Karpas-422 (cell line): ENCODE measurements at regions not wholly inside any gene's neighbourhood (a gene's known extent, or its start where the extent isn't known, plus 50 kb on each side); places are given as distances from the start of the nearest gene placed in this dataset.

Experiments used
- DNase-seq: peaks from one replicate; pipeline ENCODE4 v3.0.0-alpha.2; 2015
- H2AFZ ChIP-seq: fragments of 200-600 bp; sonication (generic); 2 replicates; pipeline ENCODE4 v1.6.1; 2014; ENCODE audit warnings: antibody characterized with exemption, low read length, mixed read lengths
- H3K27ac ChIP-seq: fragments of 200-600 bp; sonication (generic); 2 replicates; pipeline ENCODE4 v1.5.1; 2014; ENCODE audit warnings: mild to moderate bottlenecking, low read length, moderate library complexity
- H3K27me3 ChIP-seq: fragments of 200-600 bp; sonication (generic); 2 replicates; pipeline ENCODE4 v1.6.1; 2014; ENCODE audit warnings: low read length, mixed read lengths
- H3K36me3 ChIP-seq: fragments of 200-600 bp; sonication (generic); 2 replicates; pipeline ENCODE4 v1.6.1; 2014; ENCODE audit warnings: low read length, mixed read lengths; ENCODE audit not compliant: insufficient read depth
- H3K4me1 ChIP-seq: fragments of 200-600 bp; sonication (generic); 2 replicates; pipeline ENCODE4 v1.6.1; 2014; ENCODE audit warnings: mild to moderate bottlenecking, low read length, mixed read lengths
- H3K4me2 ChIP-seq: fragments of 200-600 bp; sonication (generic); 2 replicates; pipeline ENCODE4 v1.6.1; 2014; ENCODE audit warnings: low read length, low read depth, mild to moderate bottlenecking; ENCODE audit not compliant: poor library complexity, severe bottlenecking
- H3K4me3 ChIP-seq: fragments of 200-600 bp; sonication (generic); 2 replicates; pipeline ENCODE4 v1.5.1; 2014; ENCODE audit warnings: mild to moderate bottlenecking, antibody characterized with exemption, low read length, mixed read lengths
- H3K79me2 ChIP-seq: fragments of 200-600 bp; sonication (generic); 2 replicates; pipeline ENCODE4 v1.6.1; 2014; ENCODE audit warnings: mild to moderate bottlenecking, low read length, mixed read lengths
- H3K9ac ChIP-seq: fragments of 200-600 bp; sonication (generic); 2 replicates; pipeline ENCODE4 v1.6.0; 2014; ENCODE audit warnings: low read length
- H3K9me2 ChIP-seq: fragments of 200-600 bp; sonication (generic), shearing (Covaris generic); replicated peaks from 2 replicates; pipeline ENCODE4 v1.6.0; 2014; ENCODE audit warnings: mild to moderate bottlenecking, low read length, moderate library complexity; ENCODE audit not compliant: insufficient read depth
- H3K9me3 ChIP-seq: fragments of 300-700, 200-600 bp; sonication (generic); 2 replicates; pipeline ENCODE4 v1.6.1; 2014; ENCODE audit warnings: low read length, mixed read lengths
- H4K20me1 ChIP-seq: fragments of 200-600 bp; sonication (generic); 2 replicates; pipeline ENCODE4 v1.6.1; 2014; ENCODE audit warnings: mild to moderate bottlenecking, antibody characterized with exemption, low read length, low read depth; ENCODE audit not compliant: insufficient read depth

- Histone ChIP-seq H3K9me2 (no peaks in the 10 kb centered on the region), H3K4me2 (no peak overlapping the region), H3K9me3 (no peaks in the 10 kb centered on the region), H3K4me3 (no peak overlapping the region), H3K36me3 (no peaks in the 10 kb centered on the region), H3K4me1 (no peaks in the 10 kb centered on the region), H3K27me3 (no peaks in the 10 kb centered on the region), H3K27ac (no peak overlapping the region), H4K20me1 (no peaks in the 10 kb centered on the region), H3K9ac (no peak overlapping the region), H3K79me2 (no peaks in the 10 kb centered on the region), H2AFZ (no peak overlapping the region)
- no peak for DNase-seq
Measured at GRCh38 chr17:74107107-74107506, 96.4 kb upstream of the RPL38 start.

GRCh38 chr17:74108126-74108705 lies 95.3 kb upstream of the RPL38 start:
- Histone ChIP-seq H3K27ac (no peak overlapping the region), H3K9me2 (no peaks in the 10 kb centered on the region), H3K4me2 (no peak overlapping the region), H3K79me2 (no peaks in the 10 kb centered on the region), H2AFZ (no peak overlapping the region), H3K9me3 (no peaks in the 10 kb centered on the region), H3K9ac (no peak overlapping the region), H3K36me3 (no peaks in the 10 kb centered on the region), H3K4me1 (no peaks in the 10 kb centered on the region), H3K4me3 (no peak overlapping the region), H3K27me3 (no peaks in the 10 kb centered on the region), H4K20me1 (no peaks in the 10 kb centered on the region)
- no peak for DNase-seq

GRCh38 chr17:74110467-74110866 lies 93.0 kb upstream of the RPL38 start:
- no peak overlapping the region for H2AFZ ChIP-seq
- H3K4me1 ChIP-seq, result no peaks in the 10 kb centered on the region
- H3K9ac ChIP-seq, result no peak overlapping the region
- no peaks in the 10 kb centered on the region for H3K9me2 ChIP-seq
- no peaks in the 10 kb centered on the region for H3K27me3 ChIP-seq
- H3K9me3 ChIP-seq, result no peaks in the 10 kb centered on the region
- no peak overlapping the region for H3K4me2 ChIP-seq
- no peak for DNase-seq
- no peak overlapping the region for H3K4me3 ChIP-seq
- H4K20me1 ChIP-seq, result no peaks in the 10 kb centered on the region
- no peaks in the 10 kb centered on the region for H3K79me2 ChIP-seq
- H3K36me3 ChIP-seq, result no peaks in the 10 kb centered on the region
- H3K27ac ChIP-seq, result no peak overlapping the region

GRCh38 chr17:74113326-74113725 lies 90.2 kb upstream of the RPL38 start:
- Histone ChIP-seq H3K79me2 (no peaks in the 10 kb centered on the region), H3K27me3 (no peaks in the 10 kb centered on the region), H3K9me2 (no peaks in the 10 kb centered on the region), H3K4me2 (no peak overlapping the region), H3K9me3 (no peaks in the 10 kb centered on the region), H3K9ac (no peak overlapping the region), H4K20me1 (no peaks in the 10 kb centered on the region), H3K36me3 (no peaks in the 10 kb centered on the region), H3K4me1 (no peaks in the 10 kb centered on the region), H2AFZ (no peak overlapping the region), H3K27ac (no peak overlapping the region), H3K4me3 (no peak overlapping the region)
- no peak for DNase-seq

GRCh38 chr17:74113952-74114351 lies 89.5 kb upstream of the RPL38 start:
- no peaks in the 10 kb centered on the region for H4K20me1 ChIP-seq
- H3K9me3 ChIP-seq, result no peaks in the 10 kb centered on the region
- no peaks in the 10 kb centered on the region for H3K9me2 ChIP-seq
- H3K27ac ChIP-seq, result no peak overlapping the region
- no peak overlapping the region for H3K4me2 ChIP-seq
- no peaks in the 10 kb centered on the region for H3K36me3 ChIP-seq
- no peaks in the 10 kb centered on the region for H3K27me3 ChIP-seq
- no peak overlapping the region for H3K9ac ChIP-seq
- no peak for DNase-seq
- H3K79me2 ChIP-seq, result no peaks in the 10 kb centered on the region
- H2AFZ ChIP-seq, result no peak overlapping the region
- no peak overlapping the region for H3K4me3 ChIP-seq
- H3K4me1 ChIP-seq, result no peaks in the 10 kb centered on the region

GRCh38 chr17:74114881-74115470 lies 88.5 kb upstream of the RPL38 start:
- no peak overlapping the region for H3K9ac ChIP-seq

GRCh38 chr17:74115586-74115985 lies 87.9 kb upstream of the RPL38 start:
- Histone ChIP-seq H3K79me2 (no peaks in the 10 kb centered on the region), H3K9ac (no peak overlapping the region), H3K4me1 (no peaks in the 10 kb centered on the region), H3K27ac (no peak overlapping the region), H3K36me3 (no peaks in the 10 kb centered on the region), H4K20me1 (no peaks in the 10 kb centered on the region), H3K4me2 (no peak overlapping the region), H2AFZ (no peak overlapping the region), H3K4me3 (no peak overlapping the region), H3K27me3 (no peaks in the 10 kb centered on the region), H3K9me3 (no peaks in the 10 kb centered on the region), H3K9me2 (no peaks in the 10 kb centered on the region)
- no peak for DNase-seq

More at GRCh38 chr17:74114881-74115470, 88.5 kb upstream of the RPL38 start:
- no peaks in the 10 kb centered on the region for H3K9me2 ChIP-seq
- no peaks in the 10 kb centered on the region for H3K36me3 ChIP-seq
- no peak overlapping the region for H3K27ac ChIP-seq
- DNase-seq, result no peak
- H4K20me1 ChIP-seq, result no peaks in the 10 kb centered on the region
- H3K4me2 ChIP-seq, result no peak overlapping the region
- H2AFZ ChIP-seq, result no peak overlapping the region
- no peaks in the 10 kb centered on the region for H3K9me3 ChIP-seq
- no peaks in the 10 kb centered on the region for H3K4me1 ChIP-seq
- H3K79me2 ChIP-seq, result no peaks in the 10 kb centered on the region
- no peak overlapping the region for H3K4me3 ChIP-seq
- H3K27me3 ChIP-seq, result no peaks in the 10 kb centered on the region

GRCh38 chr17:74116087-74116717 lies 87.3 kb upstream of the RPL38 start:
- Histone ChIP-seq H3K9me3 (no peaks in the 10 kb centered on the region), H3K79me2 (no peaks in the 10 kb centered on the region), H3K9me2 (no peaks in the 10 kb centered on the region), H3K4me2 (no peak overlapping the region), H3K4me3 (no peak overlapping the region), H3K36me3 (no peaks in the 10 kb centered on the region), H4K20me1 (no peaks in the 10 kb centered on the region), H3K4me1 (no peaks in the 10 kb centered on the region), H3K27me3 (no peaks in the 10 kb centered on the region), H3K27ac (no peak overlapping the region), H3K9ac (no peak overlapping the region), H2AFZ (no peak overlapping the region)
- no peak for DNase-seq
